ENCODE measurements at regions not wholly inside any gene's neighbourhood (a gene's known extent, or its start where the extent isn't known, plus 50 kb on each side); places are given as distances from the start of the nearest gene placed in this dataset.

DNA sequence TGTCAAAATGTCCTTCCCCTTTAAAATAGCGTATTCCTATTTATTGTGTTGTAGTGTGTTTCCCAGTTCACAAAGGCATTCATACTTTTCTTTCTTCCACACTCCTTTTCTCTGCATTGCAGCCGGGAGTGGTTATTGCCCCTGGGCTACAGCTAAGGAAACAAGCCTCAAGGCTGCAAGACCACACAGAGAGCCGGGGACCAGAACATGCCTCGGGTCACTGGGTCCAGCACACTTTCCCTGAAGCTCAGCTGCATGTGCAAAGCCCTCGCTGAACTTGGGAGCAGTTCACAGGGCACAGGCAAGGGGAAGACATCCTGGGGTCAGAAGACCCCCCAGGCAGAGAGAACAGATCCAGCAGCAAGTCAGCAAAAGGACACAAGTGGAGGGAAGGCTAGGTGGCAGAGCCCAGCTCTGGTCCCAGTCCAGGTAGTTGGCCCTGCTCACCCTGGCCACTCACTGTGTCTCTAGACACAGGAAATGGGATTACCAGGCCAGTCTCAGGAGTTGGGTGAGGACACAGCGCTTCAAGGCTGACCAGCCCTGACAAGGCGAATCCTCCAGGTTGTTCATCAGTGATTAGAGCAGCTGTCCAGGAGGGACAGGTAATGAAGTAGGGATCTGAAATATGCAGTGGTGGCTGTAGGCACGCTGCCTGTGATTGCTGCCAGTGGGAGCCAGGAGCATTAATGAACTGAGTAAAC, 118.2 kb downstream of the CD83 start:
- Histone ChIP-seq H3K9me2 (replicated peaks; ENCODE audit: insufficient read depth) (no peaks in the 10 kb centered on the region), H3K4me1 (ENCODE audit: insufficient read depth) (no peaks in the 10 kb centered on the region), H2AFZ (no peak overlapping the region), H3K27me3 (no peaks in the 10 kb centered on the region), H4K20me1 (ENCODE audit: insufficient read depth, poor library complexity, severe bottlenecking) (no peaks in the 10 kb centered on the region), H3K27ac (no peak overlapping the region), H3K9me3 (ENCODE audit: low read depth) (no peaks in the 10 kb centered on the region), H3K4me2 (no peak overlapping the region), H3K79me2 (no peaks in the 10 kb centered on the region), H3K4me3 (no peak overlapping the region), H3K36me3 (replicated peaks; ENCODE audit: insufficient read depth, low read depth) (no peaks in the 10 kb centered on the region)
- DNase-seq (ENCODE audit: low spot score): no peak
- WGBS (ENCODE audit: low lambda C conversion rate, missing lambda C conversion rate): 88% methylated on average over 8 of the region's 8 CpGs
- TF ChIP-seq, protein P1, sequence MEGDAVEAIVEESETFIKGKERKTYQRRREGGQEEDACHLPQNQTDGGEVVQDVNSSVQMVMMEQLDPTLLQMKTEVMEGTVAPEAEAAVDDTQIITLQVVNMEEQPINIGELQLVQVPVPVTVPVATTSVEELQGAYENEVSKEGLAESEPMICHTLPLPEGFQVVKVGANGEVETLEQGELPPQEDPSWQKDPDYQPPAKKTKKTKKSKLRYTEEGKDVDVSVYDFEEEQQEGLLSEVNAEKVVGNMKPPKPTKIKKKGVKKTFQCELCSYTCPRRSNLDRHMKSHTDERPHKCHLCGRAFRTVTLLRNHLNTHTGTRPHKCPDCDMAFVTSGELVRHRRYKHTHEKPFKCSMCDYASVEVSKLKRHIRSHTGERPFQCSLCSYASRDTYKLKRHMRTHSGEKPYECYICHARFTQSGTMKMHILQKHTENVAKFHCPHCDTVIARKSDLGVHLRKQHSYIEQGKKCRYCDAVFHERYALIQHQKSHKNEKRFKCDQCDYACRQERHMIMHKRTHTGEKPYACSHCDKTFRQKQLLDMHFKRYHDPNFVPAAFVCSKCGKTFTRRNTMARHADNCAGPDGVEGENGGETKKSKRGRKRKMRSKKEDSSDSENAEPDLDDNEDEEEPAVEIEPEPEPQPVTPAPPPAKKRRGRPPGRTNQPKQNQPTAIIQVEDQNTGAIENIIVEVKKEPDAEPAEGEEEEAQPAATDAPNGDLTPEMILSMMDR (IDR thresholded peaks at IDR 0.05; ENCODE audit: poor library complexity): no peak
- TF ChIP-seq EZH2 (IDR thresholded peaks at IDR 0.05; ENCODE audit: borderline replicate concordance) (no peak), EZH2phosphoT487 (IDR thresholded peaks at IDR 0.05; ENCODE audit: low read depth, severe bottlenecking, unreplicated experiment) (no peak)

DNA sequence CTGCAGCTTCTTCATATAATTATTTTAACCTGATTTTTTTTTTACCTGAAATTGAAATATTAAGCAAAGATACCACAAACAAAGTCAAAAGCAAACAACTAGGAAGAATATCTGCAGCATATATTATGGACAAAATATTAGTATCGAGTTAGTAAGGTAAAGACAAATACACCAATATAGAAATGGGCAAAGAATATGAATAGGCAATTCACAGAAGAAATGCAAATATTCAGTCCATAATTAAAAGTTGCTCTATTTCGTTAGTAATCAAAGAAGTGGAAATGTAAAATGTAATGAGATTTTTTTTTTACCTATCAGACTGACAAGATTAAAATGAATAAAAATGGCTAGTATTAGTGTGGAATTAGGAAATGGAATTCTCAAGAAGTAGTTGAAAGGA, 121.5 kb downstream of the CD83 start:
- no peak overlapping the region for H3K4me2 ChIP-seq
- no peak overlapping the region for H3K4me3 ChIP-seq
- H3K9me3 ChIP-seq (ENCODE audit: low read depth): no peaks in the 10 kb centered on the region
- H3K79me2 ChIP-seq: no peaks in the 10 kb centered on the region
- no peaks in the 10 kb centered on the region for H3K9me2 ChIP-seq (replicated peaks; ENCODE audit: insufficient read depth)
- no peaks in the 10 kb centered on the region for H4K20me1 ChIP-seq (ENCODE audit: insufficient read depth, poor library complexity, severe bottlenecking)
- 95% methylated on average over 2 of the region's 2 CpGs for WGBS (ENCODE audit: low lambda C conversion rate, missing lambda C conversion rate)
- no peak overlapping the region for H2AFZ ChIP-seq
- H3K4me1 ChIP-seq (ENCODE audit: insufficient read depth): no peaks in the 10 kb centered on the region
- no peak overlapping the region for H3K27ac ChIP-seq
- H3K27me3 ChIP-seq: no peaks in the 10 kb centered on the region
- DNase-seq (ENCODE audit: low spot score): no peak
- H3K36me3 ChIP-seq (replicated peaks; ENCODE audit: insufficient read depth, low read depth): no peaks in the 10 kb centered on the region
- TF ChIP-seq, protein P1 (IDR thresholded peaks at IDR 0.05; ENCODE audit: poor library complexity): no peak
- TF ChIP-seq EZH2 (IDR thresholded peaks at IDR 0.05; ENCODE audit: borderline replicate concordance) (no peak), EZH2phosphoT487 (IDR thresholded peaks at IDR 0.05; ENCODE audit: low read depth, severe bottlenecking, unreplicated experiment) (no peak)

DNA sequence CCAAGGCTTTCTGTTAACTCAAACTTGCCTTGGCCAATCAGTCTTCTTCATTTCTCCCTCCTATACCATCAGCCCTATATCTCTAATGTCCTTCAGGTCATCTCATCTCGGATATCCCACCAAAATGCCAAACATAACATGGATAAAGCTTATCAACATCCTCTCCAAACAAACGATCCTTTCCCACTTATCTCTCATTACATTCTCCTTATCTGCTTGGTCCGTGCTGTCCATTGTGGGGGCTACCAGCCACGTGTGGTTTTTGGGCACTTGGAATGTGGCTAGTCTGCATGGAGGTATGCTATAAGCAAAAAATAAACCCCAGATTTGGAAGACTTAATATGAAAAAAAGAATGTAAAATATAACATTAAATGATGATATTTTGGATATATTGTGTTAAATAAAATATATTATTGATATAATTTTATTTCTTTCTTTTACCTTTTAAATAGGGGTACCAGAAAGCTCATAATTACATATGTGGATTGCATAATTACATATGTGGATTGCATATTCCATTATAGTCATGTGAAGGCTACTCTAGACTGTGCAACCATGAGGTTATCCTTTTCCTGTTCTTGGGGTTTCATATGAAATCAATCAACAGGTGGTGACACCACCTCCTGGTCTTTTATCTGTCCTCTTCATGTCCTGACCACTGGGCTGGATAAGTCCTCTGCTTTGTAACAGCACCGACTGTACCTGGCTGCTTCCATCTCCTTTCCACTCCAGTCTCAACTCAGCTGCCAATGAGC, 123.0 kb downstream of the CD83 start:
- DNase-seq (ENCODE audit: low spot score): no peak
- H3K9me2 ChIP-seq (replicated peaks; ENCODE audit: insufficient read depth): no peaks in the 10 kb centered on the region
- no peaks in the 10 kb centered on the region for H3K79me2 ChIP-seq
- no peaks in the 10 kb centered on the region for H4K20me1 ChIP-seq (ENCODE audit: insufficient read depth, poor library complexity, severe bottlenecking)
- H3K36me3 ChIP-seq (replicated peaks; ENCODE audit: insufficient read depth, low read depth): no peaks in the 10 kb centered on the region
- H3K4me2 ChIP-seq: no peak overlapping the region
- H3K27ac ChIP-seq: no peak overlapping the region
- WGBS (ENCODE audit: low lambda C conversion rate, missing lambda C conversion rate): 37% methylated on average over 5 of the region's 5 CpGs
- H3K4me3 ChIP-seq: no peak overlapping the region
- H3K9me3 ChIP-seq (ENCODE audit: low read depth): no peaks in the 10 kb centered on the region
- TF ChIP-seq EZH2phosphoT487 (IDR thresholded peaks at IDR 0.05; ENCODE audit: low read depth, severe bottlenecking, unreplicated experiment) (no peak), EZH2 (IDR thresholded peaks at IDR 0.05; ENCODE audit: borderline replicate concordance) (no peak)
- TF ChIP-seq, protein P1 (IDR thresholded peaks at IDR 0.05; ENCODE audit: poor library complexity): no peak
- no peaks in the 10 kb centered on the region for H3K4me1 ChIP-seq (ENCODE audit: insufficient read depth)
- no peaks in the 10 kb centered on the region for H3K27me3 ChIP-seq
- no peak overlapping the region for H2AFZ ChIP-seq
